ENCODE measurements at regions not wholly inside any gene's neighbourhood (a gene's known extent, or its start where the extent isn't known, plus 50 kb on each side); places are given as distances from the start of the nearest gene placed in this dataset.

- Histone ChIP-seq H3K4me1 (ENCODE audit: control insufficient read depth in 4 of 4, insufficient read depth in 4 of 4, low read length in 3 of 4) (peaks cover 9 to 47% (median 28%) of the 10 kb centered on the region in 4 donors), H3K4me3 (ENCODE audit: low read depth in 1 of 3, low read length in 3 of 3) (no peak overlapping the region), H3K36me3 (ENCODE audit: control insufficient read depth in 4 of 4, insufficient read depth in 3 of 4, low read depth in 1 of 4, low read length in 3 of 4) (no peaks in the 10 kb centered on the region), H3K9ac (ENCODE audit: low read depth in 1 of 2, low read length in 2 of 2) (no peak overlapping the region), H3K27ac (ENCODE audit: low read depth in 1 of 2, low read length in 2 of 2) (peak overlapping the region; percentile 48 to 59), H3K9me3 (ENCODE audit: control insufficient read depth in 4 of 4, low read length in 3 of 4) (no peaks in the 10 kb centered on the region), H3K27me3 (ENCODE audit: control insufficient read depth in 4 of 4, insufficient read depth in 4 of 4, low read length in 3 of 4) (no peaks in the 10 kb centered on the region)
- DNase-seq (ENCODE audit: low spot score): no peak
- TF ChIP-seq JUND (IDR thresholded peaks at IDR 0.05) (peak; percentile 46 to 61), YY1 (IDR thresholded peaks at IDR 0.05) (peak; percentile 35), NR2F2 (IDR thresholded peaks at IDR 0.05) (no peak), FOXA1 (IDR thresholded peaks at IDR 0.05) (no peak), FOXA2 (IDR thresholded peaks at IDR 0.05) (peak; percentile 66), SP1 (IDR thresholded peaks at IDR 0.05) (peak; percentile 65), RAD21 (IDR thresholded peaks at IDR 0.05) (peak; percentile 59 to 77), RXRA (IDR thresholded peaks at IDR 0.05) (peak; percentile 77 to 85), ATF3 (IDR thresholded peaks at IDR 0.05) (no peak), ZBTB33 (IDR thresholded peaks at IDR 0.05) (peak; percentile 46), HNF4A (conservative IDR thresholded peaks at IDR 0.05) (peak; percentile 72 to 73), CTCF (IDR thresholded peaks at IDR 0.05; ENCODE audit: low read depth, low read length, missing input control) (peak; percentile 53), HNF4G (IDR thresholded peaks at IDR 0.05) (peak; percentile 38), MAX (IDR thresholded peaks at IDR 0.05) (peak; percentile 43)
- 61% methylated on average over 2 of the region's 2 CpGs for WGBS
Measured at GRCh38 chr15:60079210-60079609, 75.1 kb downstream of the FOXB1 start.

GRCh38 chr15:60081976-60082375 lies 77.9 kb downstream of the FOXB1 start:
- Histone ChIP-seq H3K27ac (ENCODE audit: low read depth in 1 of 2, low read length in 2 of 2) (peak overlapping the region in 1 of 2 donors; percentile 31), H3K4me3 (ENCODE audit: low read depth in 1 of 3, low read length in 3 of 3) (no peak overlapping the region), H3K36me3 (ENCODE audit: control insufficient read depth in 4 of 4, insufficient read depth in 3 of 4, low read depth in 1 of 4, low read length in 3 of 4) (no peaks in the 10 kb centered on the region), H3K9me3 (ENCODE audit: control insufficient read depth in 4 of 4, low read length in 3 of 4) (no peaks in the 10 kb centered on the region), H3K4me1 (ENCODE audit: control insufficient read depth in 4 of 4, insufficient read depth in 4 of 4, low read length in 3 of 4) (peaks cover 9 to 47% (median 28%) of the 10 kb centered on the region in 4 donors), H3K9ac (ENCODE audit: low read depth in 1 of 2, low read length in 2 of 2) (no peak overlapping the region), H3K27me3 (ENCODE audit: control insufficient read depth in 4 of 4, insufficient read depth in 4 of 4, low read length in 3 of 4) (no peaks in the 10 kb centered on the region)
- no peak for DNase-seq (ENCODE audit: low spot score)
- WGBS: 40% methylated on average over 3 of the region's 3 CpGs
- TF ChIP-seq YY1 (IDR thresholded peaks at IDR 0.05): peak; percentile 62
- TF ChIP-seq EGR1 (IDR thresholded peaks at IDR 0.05; ENCODE audit: low read depth in 2 of 2): peak in 1 of 2 donors; percentile 57
- no peak for TF ChIP-seq ATF3 (IDR thresholded peaks at IDR 0.05)
- peak; percentile 42 for TF ChIP-seq HNF4G (IDR thresholded peaks at IDR 0.05)
- TF ChIP-seq HNF4A (conservative IDR thresholded peaks at IDR 0.05): peak; percentile 71 to 84
- TF ChIP-seq CTCF (IDR thresholded peaks at IDR 0.05; ENCODE audit: low read depth, low read length, missing input control): no peak
- TF ChIP-seq REST (IDR thresholded peaks at IDR 0.05): peak; percentile 25
- peak; percentile 48 for TF ChIP-seq SP1 (IDR thresholded peaks at IDR 0.05)
- peak; percentile 61 for TF ChIP-seq ZBTB33 (IDR thresholded peaks at IDR 0.05)
- TF ChIP-seq NR2F2 (IDR thresholded peaks at IDR 0.05): no peak
- TF ChIP-seq TAF1 (conservative IDR thresholded peaks at IDR 0.05): no peak
- TF ChIP-seq JUND (IDR thresholded peaks at IDR 0.05): peak in 1 of 2 donors; percentile 21
- no peak for TF ChIP-seq FOXA2 (IDR thresholded peaks at IDR 0.05)
- no peak for TF ChIP-seq GABPA (IDR thresholded peaks at IDR 0.05 in 1 of 2, conservative IDR thresholded peaks at IDR 0.05 in 1 of 2)
- peak; percentile 82 for TF ChIP-seq MAX (IDR thresholded peaks at IDR 0.05)
- peak; percentile 88 to 95 for TF ChIP-seq RXRA (IDR thresholded peaks at IDR 0.05)
- TF ChIP-seq FOXA1 (IDR thresholded peaks at IDR 0.05): no peak
